ENCODE measurements at regions not wholly inside any gene's neighbourhood (a gene's known extent, or its start where the extent isn't known, plus 50 kb on each side); places are given as distances from the start of the nearest gene placed in this dataset.

- no peak for DNase-seq (ENCODE audit: low read depth in 2 of 2)
Observed at GRCh38 chr1:98426092-98426491, 235.4 kb upstream of the SNX7 start.

- DNase-seq (ENCODE audit: low read depth in 2 of 2), result no peak
Observed at GRCh38 chr1:98422816-98423215, 238.7 kb upstream of the SNX7 start.

GRCh38 chr1:98421085-98421435 lies 240.5 kb upstream of the SNX7 start:
- DNase-seq (ENCODE audit: low read depth in 2 of 2), result no peak

GRCh38 chr1:98420376-98421084 lies 241.0 kb upstream of the SNX7 start:
- DNase-seq (ENCODE audit: low read depth in 2 of 2), result no peak

GRCh38 chr1:98417820-98418219 lies 243.7 kb upstream of the SNX7 start:
- DNase-seq (ENCODE audit: low read depth in 2 of 2), result no peak

GRCh38 chr1:98410082-98410481 lies 251.4 kb upstream of the SNX7 start:
- no peak for DNase-seq (ENCODE audit: low read depth in 2 of 2)

- DNase-seq (ENCODE audit: low read depth in 2 of 2), result no peak
Observed at GRCh38 chr1:98406352-98407088, 255.0 kb upstream of the SNX7 start.

- DNase-seq (ENCODE audit: low read depth in 2 of 2), result no peak
Observed at GRCh38 chr1:98405581-98406074, 255.9 kb upstream of the SNX7 start.

- DNase-seq (ENCODE audit: low read depth in 2 of 2), result no peak
Observed at GRCh38 chr1:98404866-98405265, 256.7 kb upstream of the SNX7 start.

GRCh38 chr1:98403963-98404480 lies 257.5 kb upstream of the SNX7 start:
- no peak for DNase-seq (ENCODE audit: low read depth in 2 of 2)

- DNase-seq (ENCODE audit: low read depth in 2 of 2), result no peak
Observed at GRCh38 chr1:98402860-98403259, 258.7 kb upstream of the SNX7 start.

GRCh38 chr1:98400446-98400845 lies 261.1 kb upstream of the SNX7 start:
- DNase-seq (ENCODE audit: low read depth in 2 of 2), result no peak

- no peak for DNase-seq (ENCODE audit: low read depth in 2 of 2)
Observed at GRCh38 chr1:98399218-98399617, 262.3 kb upstream of the SNX7 start.

GRCh38 chr1:98398649-98399048 lies 262.9 kb upstream of the SNX7 start:
- no peak for DNase-seq (ENCODE audit: low read depth in 2 of 2)

GRCh38 chr1:98398092-98398491 lies 263.4 kb upstream of the SNX7 start:
- DNase-seq (ENCODE audit: low read depth in 2 of 2), result no peak

GRCh38 chr1:98393719-98394118 lies 267.8 kb upstream of the SNX7 start:
- no peak for DNase-seq (ENCODE audit: low read depth in 2 of 2)

GRCh38 chr1:98391175-98391574 lies 270.3 kb upstream of the SNX7 start:
- DNase-seq (ENCODE audit: low read depth in 2 of 2), result no peak

GRCh38 chr1:98389809-98390208 lies 271.7 kb upstream of the SNX7 start:
- DNase-seq (ENCODE audit: low read depth in 2 of 2), result no peak

- DNase-seq (ENCODE audit: low read depth in 2 of 2), result no peak
Observed at GRCh38 chr1:98388441-98388840, 273.1 kb upstream of the SNX7 start.

GRCh38 chr1:98387701-98388100 lies 273.8 kb upstream of the SNX7 start:
- DNase-seq (ENCODE audit: low read depth in 2 of 2), result no peak

- no peak for DNase-seq (ENCODE audit: low read depth in 2 of 2)
Observed at GRCh38 chr1:98386675-98387440, 274.7 kb upstream of the SNX7 start.

GRCh38 chr1:98385652-98386051 lies 275.9 kb upstream of the SNX7 start:
- DNase-seq (ENCODE audit: low read depth in 2 of 2), result no peak

All from stimulated activated CD8-positive, alpha-beta memory T cell treated with anti-CD3 and anti-CD28 coated beads, Interleukin-7, amount 100 ng/mL, for 1 hour (primary cell).